Stimulated activated CD8-positive, alpha-beta memory T cell treated with anti-CD3 and anti-CD28 coated beads, Interleukin-12 subunit alpha, Interleukin-12 subunit beta, amount 100 ng/mL, for 24 hours (primary cell): ENCODE measurements at regions not wholly inside any gene's neighbourhood (a gene's known extent, or its start where the extent isn't known, plus 50 kb on each side); places are given as distances from the start of the nearest gene placed in this dataset.
"Not testable (repeated sequence)": the region's sequence is repeated elsewhere in the genome, so short reads cannot be mapped to it uniquely, and the experiment has no call there.

Source experiments
- DNase-seq: peaks from one replicate; pipeline ENCODE4 v3.0.0-alpha.2; 2020; ENCODE audit errors: extremely low read depth

DNA sequence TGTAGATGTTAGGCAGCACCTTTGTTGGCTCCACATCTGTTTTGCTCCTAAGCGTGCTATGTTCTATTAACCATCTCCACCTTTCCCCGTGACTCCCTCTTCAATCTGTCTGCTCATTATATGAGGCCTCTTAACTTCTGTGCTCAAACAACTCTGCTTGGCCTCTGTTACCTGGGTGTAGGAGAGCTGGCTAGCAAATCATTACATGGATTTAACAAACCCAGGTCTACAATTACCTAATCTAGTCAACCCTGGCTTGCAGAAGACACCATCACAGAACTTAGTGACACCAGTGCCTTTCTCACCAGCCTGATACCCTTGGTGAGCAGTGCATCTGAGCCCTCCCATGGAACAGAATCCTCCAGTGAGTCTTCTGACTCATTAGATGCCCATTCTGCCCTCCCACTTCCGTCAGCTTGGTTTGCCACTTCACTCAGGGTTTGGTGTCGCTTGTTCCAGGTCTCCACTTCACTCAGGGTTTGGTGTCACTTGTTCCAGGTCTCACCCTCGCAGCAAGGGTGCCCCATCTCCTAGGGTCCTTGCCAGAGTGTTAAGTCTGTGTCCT lies 92.0 kb upstream of the KIF26B start:
- DNase-seq, result no peak

DNA sequence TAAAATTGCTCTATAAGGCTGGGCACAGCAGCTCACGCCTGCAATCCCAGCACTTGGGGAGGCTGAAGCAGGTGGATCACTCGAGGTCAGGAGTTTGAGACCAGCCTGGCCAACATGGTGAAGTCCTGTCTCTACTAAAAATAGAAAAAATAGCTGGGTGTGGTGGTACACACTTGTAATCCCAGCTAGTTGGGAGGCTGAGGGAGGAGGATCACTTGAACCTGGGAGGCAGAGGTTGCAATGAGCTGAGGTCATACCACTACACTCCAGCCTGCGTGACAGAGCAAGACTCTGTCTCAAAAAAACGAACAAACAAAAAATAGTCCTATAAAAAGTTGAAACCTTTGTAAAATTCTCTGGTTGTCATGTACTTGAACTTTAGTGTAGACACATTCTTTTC lies 93.0 kb upstream of the KIF26B start:
- DNase-seq, result not testable (repeated sequence)

DNA sequence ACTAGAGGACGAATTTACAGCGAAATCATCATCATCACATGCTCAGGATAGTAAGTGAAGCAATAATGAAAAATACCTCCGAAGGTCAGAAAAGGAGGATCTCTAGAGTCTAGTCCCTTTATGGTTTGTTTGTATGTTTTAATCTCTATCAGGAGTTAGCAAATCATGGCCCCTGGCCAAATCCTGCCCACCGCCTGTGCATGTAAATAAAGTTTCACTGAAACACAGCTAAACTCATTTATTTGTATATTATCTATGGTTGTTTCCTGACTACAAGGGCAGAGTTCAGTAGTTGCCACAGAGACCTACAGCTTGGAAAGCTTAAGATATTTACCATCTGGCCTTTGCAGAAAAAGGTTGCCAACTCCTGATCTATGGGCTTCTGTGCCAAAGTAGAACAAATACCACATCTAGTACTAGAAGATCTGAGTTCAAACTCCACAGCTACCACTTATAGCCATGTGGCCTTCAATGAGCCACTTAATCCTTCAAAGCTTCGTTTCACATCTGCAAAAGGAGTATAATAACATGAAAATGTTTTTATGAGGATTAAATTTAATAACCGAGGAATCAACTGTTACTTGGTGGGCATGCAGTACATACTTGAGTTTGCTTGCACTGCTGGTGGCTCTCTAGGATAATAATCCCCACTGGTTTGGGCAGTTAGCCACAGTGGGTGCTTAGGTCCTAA lies 94.0 kb upstream of the KIF26B start:
- no peak for DNase-seq

DNA sequence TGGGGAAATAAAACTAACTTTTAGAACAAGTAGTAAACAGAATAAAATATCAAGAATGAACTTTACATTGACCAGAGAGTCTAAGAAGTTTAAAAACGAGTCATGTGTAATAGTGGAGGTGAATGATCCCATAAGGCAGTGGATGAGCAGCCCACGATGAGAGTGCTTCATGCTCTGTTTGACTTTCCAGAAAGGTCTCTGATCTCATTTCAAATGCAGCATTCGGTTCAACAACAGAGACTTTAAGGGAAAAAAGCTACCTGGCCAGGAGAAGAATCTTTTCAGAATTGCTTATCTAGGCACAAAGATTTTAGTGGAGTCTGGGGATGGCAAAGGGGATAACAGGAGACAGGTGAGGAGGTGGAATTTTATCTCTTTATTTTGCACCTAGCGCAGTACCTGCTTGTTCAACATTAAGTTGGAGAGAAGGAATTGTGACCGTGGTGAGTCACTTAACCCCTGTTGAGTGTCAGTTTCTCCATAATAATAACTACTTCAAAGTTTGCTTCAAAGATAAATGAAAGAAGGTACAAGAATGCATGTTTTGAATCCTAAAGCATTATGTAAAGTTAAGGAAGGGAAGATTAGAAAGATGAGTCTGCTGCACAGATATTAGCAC lies 94.9 kb upstream of the KIF26B start:
- no peak for DNase-seq

DNA sequence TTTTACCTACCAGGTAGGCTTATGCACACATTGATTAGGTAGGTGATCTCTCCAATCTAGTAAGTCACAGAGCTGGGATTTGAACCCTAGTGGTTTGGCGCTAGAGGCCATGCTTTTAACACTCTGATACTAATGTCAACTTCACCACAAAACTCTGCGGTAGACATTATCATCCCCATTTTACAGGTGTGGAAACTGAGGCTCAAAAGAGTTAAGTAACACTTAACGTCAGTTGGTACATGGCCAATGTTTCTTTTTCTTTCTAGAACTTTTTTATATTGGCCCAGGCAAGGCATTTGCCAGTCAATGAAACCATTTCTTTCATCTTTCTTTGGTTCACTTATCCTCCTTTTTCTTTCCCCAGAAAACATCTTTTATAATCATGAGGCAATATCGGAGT lies 95.9 kb upstream of the KIF26B start:
- DNase-seq, result no peak

DNA sequence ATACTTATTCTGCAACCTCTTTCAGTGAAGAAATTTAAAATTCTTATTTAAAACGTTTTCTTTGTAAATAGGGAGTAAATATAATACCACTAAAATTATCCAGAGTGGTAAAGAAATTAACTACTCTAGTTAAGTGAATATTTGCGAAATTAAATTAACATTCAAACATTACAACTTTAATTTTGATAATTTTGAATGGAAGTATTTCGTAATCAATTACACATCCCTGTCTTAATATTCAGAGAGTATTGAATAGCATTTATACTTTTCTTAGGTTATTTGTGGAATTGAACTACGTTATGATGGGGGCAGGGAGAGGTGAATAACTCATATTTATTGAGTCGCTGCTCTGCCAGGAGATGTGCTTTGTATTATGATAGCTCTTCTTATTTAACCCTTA lies 96.3 kb upstream of the KIF26B start:
- DNase-seq, result no peak

DNA sequence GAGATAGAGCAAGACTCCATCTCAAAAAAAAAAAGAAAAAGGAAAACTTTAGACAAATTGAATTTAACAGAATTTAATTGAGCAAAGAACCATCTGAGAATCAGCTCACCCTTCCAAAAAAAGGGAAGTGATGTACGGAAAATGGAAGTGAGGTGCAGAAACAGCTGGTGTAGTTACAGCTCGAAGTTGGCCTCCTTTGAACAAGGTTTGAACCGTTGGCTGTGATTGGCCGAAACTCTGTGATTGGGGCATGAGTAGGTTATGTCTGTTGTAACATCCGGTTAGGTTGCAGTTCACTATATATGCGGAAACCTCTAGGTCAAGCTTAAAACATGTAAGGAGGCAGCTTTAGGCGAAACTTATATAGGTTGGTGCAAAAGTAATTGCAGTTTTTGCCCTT lies 97.9 kb upstream of the KIF26B start:
- no peak for DNase-seq

DNA sequence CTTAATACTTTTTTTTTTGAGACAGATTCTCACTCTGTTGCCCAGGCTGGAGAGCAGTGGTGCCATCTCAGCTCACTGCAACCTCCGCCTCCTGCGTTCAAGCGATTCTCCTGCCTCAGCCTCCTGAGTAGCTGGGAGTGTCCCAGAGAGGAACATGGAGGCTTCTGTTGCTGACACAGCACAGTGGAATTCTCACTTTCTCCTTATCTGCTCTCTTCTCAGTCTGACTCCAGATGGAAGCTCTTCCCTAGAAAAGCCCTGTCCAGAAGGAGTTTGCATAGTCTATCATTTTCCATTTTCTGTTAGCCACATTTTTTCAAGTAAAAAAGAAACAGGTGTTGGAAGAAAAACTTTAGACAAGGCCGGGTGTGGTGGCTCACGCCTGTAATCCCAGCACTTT lies 98.5 kb upstream of the KIF26B start:
- not testable (repeated sequence) for DNase-seq

DNA sequence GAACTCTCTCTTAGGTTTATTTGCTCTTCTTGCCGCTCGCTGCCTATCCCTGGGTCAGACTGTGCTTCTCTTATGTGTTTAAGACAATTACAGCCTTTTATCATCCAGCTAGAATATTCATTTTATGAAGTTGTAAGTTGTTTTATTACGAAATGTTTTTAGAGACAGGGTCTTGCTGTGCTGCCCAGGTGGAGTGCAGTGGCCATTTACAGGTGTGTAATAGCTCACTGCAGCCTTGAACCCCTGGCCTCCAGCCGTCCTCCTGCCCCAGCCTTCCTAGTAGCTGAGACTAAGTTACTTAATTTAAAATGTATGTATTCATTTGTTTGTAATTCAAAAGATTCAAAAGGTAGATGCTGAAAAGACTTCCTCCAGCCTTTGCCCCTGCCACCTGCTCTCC lies 99.0 kb upstream of the KIF26B start:
- no peak for DNase-seq

DNA sequence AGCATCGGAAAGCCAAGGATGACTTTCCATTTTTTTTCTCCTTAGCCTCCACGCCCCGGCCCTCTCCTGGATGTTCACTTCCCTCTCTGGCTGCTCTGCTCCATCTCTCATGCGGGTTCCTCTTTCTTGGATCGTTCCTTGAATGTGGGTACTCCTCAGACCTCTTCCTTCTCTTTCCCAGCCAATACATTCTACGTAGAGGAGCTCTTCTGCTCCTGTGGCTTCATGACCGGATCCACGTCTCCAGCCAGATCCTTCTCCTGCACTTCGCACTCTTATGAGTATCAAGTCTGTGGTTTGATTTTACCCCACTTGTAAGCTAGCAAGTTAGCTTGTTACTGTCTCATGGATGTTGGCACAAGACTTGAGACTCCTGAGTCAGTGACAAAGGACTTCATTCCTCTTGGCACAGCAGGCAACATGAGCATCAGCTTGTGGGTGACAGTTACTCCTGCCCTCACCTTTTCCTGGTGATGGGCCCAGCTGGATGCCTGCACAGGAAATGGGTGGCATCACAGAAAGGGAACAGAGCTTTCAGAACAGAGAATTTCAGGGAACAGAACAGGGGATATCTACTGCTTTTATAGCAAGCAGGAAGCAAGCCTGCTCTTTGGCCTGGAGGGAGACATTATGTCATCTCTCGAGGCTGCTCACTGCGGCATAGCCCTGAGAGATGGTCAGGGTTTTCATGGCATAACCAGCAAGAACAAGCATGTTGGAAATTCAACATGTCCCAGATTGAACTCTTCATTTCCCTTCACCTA lies 100.1 kb upstream of the KIF26B start:
- no peak for DNase-seq

DNA sequence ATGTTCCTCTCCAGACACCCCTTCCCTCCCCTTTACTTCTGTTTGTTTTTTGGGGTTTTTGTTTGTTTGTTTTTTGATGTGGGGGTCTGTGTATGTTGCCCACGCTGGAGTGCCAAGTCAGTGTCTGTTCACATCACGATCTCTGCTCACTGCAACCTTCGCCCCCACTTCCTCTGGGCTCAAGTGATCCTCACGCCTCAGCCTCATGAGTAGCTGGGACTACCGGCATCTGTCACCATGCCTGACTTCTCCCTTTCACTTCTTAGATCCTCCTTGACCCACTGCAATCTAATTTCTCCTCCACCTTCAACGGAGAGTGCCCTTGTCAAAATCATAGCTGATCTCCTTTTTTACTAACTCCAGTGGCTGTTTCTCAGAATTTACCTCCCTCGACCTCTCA lies 100.7 kb upstream of the KIF26B start:
- no peak for DNase-seq

DNA sequence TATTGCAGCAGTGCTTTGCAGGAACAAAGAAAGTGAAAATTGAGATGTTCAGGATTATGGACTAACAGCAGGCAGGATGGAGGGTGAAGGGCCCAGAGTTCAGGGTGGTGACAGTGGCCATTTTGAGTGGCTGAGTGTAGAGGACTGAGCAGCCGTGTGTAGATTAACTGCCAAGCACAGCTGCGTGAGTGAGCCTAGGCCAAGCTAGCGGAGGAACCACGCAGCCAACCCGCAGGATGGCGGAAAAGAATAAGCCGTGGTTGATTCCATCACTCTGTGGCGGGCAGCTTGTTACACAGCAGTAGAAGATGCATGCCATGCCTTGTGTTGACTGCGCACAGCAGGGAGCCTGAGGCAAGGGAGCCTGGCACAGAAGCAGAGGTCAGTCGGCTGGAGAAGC lies 102.5 kb upstream of the KIF26B start:
- DNase-seq, result no peak

DNA sequence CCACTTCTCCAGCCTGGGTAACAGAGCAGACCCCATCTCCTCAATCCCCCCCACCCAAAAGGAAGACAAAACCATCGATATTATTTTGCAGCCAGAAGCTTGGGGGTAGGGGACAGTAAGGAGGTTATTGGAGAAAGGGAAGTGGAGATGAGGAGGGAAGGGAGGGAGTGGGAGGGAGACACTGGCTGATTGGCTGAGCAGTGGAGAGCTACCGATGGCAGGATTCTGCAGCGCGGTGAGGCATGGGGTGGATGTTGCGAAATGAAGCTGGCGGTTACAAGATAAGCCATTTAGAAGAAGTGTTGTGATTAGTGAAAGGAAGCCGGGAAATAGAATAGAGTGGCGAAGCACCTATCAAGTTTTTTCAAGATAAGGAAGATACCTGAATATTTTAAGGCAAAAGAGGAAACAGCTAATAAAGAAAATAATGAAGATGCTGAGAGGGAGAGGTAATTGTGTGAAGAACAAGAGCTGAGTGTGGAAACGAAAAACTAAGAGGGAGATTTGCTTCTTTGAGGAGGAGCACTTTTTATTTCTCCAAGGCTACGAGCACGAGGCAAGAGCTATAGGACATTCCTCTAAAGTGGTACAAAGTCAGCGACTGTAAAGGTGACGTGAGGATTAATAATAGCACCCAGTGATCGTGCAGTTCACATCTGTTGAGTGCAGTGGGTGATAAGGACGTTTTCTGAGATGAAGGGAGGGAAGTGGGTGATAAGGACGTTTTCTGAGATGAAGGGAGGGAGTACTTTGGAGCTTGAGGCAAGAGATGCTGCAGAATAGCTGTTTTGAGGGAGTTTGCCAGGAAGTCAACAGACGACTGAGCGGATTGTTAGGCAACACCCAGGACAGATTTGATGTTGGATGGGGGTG lies 103.2 kb upstream of the KIF26B start:
- no peak for DNase-seq

DNA sequence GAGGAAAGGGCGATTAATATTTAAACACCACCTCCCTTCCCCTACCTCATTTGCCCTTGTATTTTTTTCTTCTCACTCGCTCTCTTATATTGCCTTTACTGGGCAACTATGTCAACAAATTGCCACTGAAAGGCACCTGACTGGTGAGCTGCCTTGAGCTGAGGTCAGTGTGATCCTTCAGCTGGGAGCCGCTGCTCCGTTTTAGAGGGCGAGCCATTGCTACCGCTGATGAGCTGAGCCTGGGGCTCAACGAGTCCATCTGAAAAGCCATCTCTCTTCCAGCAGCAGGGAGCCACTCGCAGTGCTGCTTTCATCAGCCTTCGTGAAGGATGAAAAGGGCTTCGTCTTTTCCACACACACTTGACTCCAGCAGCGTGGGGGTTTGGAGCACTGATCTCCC lies 108.0 kb upstream of the KIF26B start:
- DNase-seq, result no peak

DNA sequence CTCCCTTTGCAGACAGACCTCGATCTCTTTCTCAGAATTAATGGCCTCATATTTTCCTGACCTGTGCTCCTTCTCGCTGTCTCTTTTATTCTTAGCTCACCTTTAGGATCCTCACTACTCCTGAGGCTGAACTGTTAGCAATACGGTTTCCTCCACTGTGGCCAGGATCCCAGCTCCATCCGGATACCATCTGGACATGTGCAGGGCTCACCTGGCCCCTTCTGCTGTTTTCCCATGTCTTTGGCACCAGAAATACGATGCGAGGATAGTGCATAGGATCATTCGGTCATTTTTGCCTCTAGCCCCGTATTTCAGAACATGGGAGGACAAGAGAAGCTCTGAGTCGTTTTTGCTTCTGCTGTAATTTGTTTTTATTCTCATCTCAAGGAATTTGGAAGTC lies 108.5 kb upstream of the KIF26B start:
- DNase-seq, result no peak

DNA sequence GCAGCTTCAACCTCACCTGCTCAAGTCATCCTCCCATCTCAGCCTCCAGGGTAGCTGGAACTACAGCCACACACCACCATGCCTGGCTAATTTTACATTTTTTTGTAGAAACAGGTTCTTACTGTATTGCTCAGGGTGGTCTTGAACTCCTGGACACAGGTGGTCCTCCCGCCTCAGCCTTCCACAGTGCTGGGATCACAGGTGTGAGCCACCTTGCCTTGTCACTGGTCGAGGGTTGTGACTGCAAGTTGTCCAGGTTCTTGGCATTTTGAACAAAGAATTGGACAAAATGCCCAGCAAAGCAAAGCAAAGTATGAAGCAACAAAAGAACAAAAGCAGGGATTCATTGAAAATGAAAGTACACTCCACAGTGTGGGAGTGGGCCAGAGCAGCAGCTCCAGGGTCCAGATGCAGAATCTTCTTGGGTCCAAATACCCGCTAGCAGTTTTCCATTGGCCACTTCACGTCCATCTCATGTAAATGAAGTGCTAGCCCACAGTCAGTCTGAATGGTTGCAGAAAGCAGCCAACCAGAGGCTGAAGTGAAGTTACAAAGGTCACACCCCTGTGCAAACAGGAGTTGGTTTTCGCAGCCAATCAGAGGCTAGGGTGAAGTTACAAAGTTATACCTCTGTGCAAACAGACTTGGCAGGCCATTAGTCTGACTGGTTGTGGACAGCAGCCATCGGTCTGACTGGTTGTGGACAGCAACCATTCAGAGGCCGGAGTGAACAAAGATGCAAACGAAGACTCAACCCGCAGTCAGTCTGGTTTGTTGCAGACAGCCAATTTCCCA lies 109.5 kb upstream of the KIF26B start:
- no peak for DNase-seq

DNA sequence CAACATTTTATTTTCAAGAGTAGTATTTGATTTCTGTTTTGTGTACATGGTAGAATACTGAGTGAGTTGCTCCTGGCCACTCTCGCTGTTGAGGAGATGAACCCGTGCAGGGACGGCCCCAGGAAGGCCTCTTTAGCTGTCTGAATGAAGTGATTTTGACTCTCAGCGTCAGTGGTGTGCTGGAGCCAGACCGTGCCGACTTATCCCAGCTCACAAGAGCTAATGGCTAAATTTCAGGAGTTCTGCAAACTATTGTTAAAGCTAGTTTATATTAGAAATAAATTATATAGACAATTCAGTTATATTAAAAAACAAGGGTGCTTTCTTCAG lies 111.2 kb upstream of the KIF26B start:
- DNase-seq, result no peak

DNA sequence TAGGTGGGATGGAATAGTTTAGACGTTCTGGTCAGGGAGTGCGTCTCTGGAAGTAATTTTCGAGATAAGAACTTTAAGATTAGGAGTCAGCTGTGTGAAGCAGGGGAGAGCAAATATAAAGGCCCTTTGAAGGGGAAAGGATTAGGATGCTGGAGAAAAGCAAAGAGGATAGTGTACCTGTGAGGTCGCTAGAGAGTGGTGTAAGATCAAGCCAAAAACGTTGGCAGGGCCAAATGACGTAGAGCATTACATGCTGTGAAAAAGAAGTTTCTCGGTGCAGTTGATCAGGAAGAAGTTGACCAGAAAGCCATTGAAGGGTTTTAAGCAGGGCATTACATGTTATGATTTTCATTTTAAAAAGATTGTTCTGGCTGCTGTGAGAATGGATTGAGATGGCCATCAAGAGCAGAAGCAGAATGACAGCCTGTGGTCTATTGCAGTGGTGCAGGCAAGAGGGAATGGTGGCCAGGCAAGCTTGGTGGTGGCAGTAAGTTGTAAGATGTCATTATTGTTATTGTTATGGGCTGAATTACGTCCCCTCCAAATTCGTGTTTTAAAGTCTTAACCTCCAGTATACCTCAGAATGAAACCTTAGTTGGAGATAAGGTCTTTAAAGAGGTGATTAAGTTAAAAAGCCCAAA lies 113.6 kb upstream of the KIF26B start:
- DNase-seq, result no peak

DNA sequence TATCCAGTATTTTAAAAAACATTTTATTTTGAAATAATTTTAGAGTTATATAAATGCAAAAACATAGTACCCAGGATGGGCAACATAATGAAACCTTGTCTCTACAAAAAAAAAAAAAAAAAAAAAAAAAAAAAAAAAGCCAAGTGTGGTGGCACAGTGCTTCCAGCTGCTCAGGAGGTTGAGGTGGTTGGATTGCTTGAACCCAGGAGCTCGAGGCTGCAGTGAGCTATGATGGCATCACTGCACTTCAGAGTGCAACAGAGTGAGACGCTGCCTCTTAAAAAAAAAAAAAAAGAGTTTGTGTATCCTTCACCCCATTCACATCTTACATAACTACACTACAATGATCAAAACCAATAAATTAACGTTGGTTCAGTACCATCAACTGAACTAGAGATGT lies 115.6 kb upstream of the KIF26B start:
- DNase-seq, result no peak

DNA sequence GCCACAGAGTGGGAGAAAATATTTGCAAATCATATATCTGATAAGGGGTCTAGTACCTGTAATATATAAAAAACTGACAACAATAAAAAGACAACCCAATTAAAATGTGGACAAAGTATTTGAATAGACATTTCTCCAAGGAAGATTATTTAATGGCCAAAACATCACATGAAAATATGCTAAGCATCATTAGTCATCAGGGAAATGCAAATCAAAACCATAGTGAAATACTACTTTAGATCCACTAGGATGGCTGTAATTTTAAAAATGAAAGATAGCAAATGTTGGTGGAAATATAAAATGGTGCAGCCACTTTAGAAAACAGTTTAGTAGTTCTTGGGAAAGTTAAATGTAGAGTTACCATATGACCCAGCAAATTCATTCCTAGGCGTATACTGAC lies 118.7 kb upstream of the KIF26B start:
- DNase-seq, result no peak

DNA sequence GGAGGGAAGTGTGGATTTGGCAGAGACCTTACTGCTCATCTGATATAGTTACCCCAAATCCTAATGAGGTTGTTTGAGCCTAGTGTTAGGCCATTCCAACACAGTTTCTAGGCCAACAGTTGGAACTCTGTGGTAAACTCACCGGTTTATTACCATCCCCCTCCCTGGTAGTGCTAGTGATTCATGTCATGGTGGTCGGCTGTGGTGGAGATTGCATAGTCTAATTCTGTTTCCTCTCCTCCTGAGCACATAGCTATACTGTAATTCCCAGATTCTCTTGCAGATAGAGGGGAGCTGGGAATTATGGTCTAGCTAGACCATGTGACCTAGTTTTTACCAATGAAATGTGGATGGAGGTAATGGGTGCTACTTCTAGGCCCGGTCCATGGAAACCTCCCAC lies 123.7 kb upstream of the KIF26B start:
- no peak for DNase-seq
